ENCODE measurements at regions not wholly inside any gene's neighbourhood (a gene's known extent, or its start where the extent isn't known, plus 50 kb on each side); places are given as distances from the start of the nearest gene placed in this dataset.

- no peak for TF ChIP-seq TCF7L2 (IDR thresholded peaks at IDR 0.05; ENCODE audit: low read depth, low read length)
- no peak for TF ChIP-seq SIN3A (IDR thresholded peaks at IDR 0.05; ENCODE audit: borderline replicate concordance, insufficient read depth, low read depth, low read length)
- no peak for TF ChIP-seq POLR2AphosphoS5 (IDR thresholded peaks at IDR 0.05; ENCODE audit: low read depth, low read length)
- TF ChIP-seq, protein P1, sequence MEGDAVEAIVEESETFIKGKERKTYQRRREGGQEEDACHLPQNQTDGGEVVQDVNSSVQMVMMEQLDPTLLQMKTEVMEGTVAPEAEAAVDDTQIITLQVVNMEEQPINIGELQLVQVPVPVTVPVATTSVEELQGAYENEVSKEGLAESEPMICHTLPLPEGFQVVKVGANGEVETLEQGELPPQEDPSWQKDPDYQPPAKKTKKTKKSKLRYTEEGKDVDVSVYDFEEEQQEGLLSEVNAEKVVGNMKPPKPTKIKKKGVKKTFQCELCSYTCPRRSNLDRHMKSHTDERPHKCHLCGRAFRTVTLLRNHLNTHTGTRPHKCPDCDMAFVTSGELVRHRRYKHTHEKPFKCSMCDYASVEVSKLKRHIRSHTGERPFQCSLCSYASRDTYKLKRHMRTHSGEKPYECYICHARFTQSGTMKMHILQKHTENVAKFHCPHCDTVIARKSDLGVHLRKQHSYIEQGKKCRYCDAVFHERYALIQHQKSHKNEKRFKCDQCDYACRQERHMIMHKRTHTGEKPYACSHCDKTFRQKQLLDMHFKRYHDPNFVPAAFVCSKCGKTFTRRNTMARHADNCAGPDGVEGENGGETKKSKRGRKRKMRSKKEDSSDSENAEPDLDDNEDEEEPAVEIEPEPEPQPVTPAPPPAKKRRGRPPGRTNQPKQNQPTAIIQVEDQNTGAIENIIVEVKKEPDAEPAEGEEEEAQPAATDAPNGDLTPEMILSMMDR (IDR thresholded peaks at IDR 0.05) = no peak
- TF ChIP-seq REST (IDR thresholded peaks at IDR 0.05; ENCODE audit: insufficient read depth in 1 of 2, low read depth in 2 of 2, low read length in 1 of 2) = no peak
- no peak for DNase-seq (ENCODE audit: low read depth, low spot score)
- Histone ChIP-seq H3K27ac (ENCODE audit: low read length) (no peak overlapping the region), H3K27me3 (ENCODE audit: control insufficient read depth, insufficient read depth, low read length) (no peaks in the 10 kb centered on the region), H3K4me3 (ENCODE audit: low read depth in 2 of 2, low read length in 2 of 2) (no peak overlapping the region), H3K4me1 (ENCODE audit: control insufficient read depth, insufficient read depth, low read length) (no peaks in the 10 kb centered on the region), H3K9me3 (ENCODE audit: control insufficient read depth, insufficient read depth, low read depth, low read length) (no peaks in the 10 kb centered on the region), H3K36me3 (ENCODE audit: control insufficient read depth, insufficient read depth, low read length) (no peaks in the 10 kb centered on the region)
- POLR2A ChIA-PET = no interaction called here
- in situ Hi-C loops (cut with HindIII; ENCODE audit: low pct_unique_long_range_greater_than_20kb, low sequenced_read_pairs) = no loop called here
- BruUV-seq (replicated peaks) = no TSS peak
- CTCF ChIA-PET = no interaction called here
- intact Hi-C loops (cut with micrococcal nuclease; ENCODE audit: unreplicated experiment) = no loop called here
- no peak for ATAC-seq
These were observed 302.7 kb upstream of the MYOCD start for GRCh38 chr17:12362853-12363455.

- Histone ChIP-seq H3K4me1 (ENCODE audit: control insufficient read depth, insufficient read depth, low read length) (no peaks in the 10 kb centered on the region), H3K27ac (ENCODE audit: low read length) (no peak overlapping the region), H3K27me3 (ENCODE audit: control insufficient read depth, insufficient read depth, low read length) (no peaks in the 10 kb centered on the region), H3K4me3 (ENCODE audit: low read depth in 2 of 2, low read length in 2 of 2) (no peak overlapping the region), H3K36me3 (ENCODE audit: control insufficient read depth, insufficient read depth, low read length) (no peaks in the 10 kb centered on the region), H3K9me3 (ENCODE audit: control insufficient read depth, insufficient read depth, low read depth, low read length) (no peaks in the 10 kb centered on the region)
- ATAC-seq = no peak
- POLR2A ChIA-PET = no interaction called here
- in situ Hi-C loops (cut with HindIII; ENCODE audit: low pct_unique_long_range_greater_than_20kb, low sequenced_read_pairs) (no loop called here), intact Hi-C loops (cut with micrococcal nuclease; ENCODE audit: unreplicated experiment) (no loop called here)
- no TSS peak for BruUV-seq (replicated peaks)
- CTCF ChIA-PET = no interaction called here
- DNase-seq (ENCODE audit: low read depth, low spot score) = no peak
- TF ChIP-seq POLR2AphosphoS5 (IDR thresholded peaks at IDR 0.05; ENCODE audit: low read depth, low read length) (no peak), TCF7L2 (IDR thresholded peaks at IDR 0.05; ENCODE audit: low read depth, low read length) (no peak), REST (IDR thresholded peaks at IDR 0.05; ENCODE audit: insufficient read depth in 1 of 2, low read depth in 2 of 2, low read length in 1 of 2) (no peak), SIN3A (IDR thresholded peaks at IDR 0.05; ENCODE audit: borderline replicate concordance, insufficient read depth, low read depth, low read length) (no peak)
- TF ChIP-seq, protein P1 (IDR thresholded peaks at IDR 0.05) = no peak
These were observed 299.9 kb upstream of the MYOCD start for GRCh38 chr17:12365805-12366204.
